CD14-positive monocyte (primary cell): ENCODE measurements at regions not wholly inside any gene's neighbourhood (a gene's known extent, or its start where the extent isn't known, plus 50 kb on each side); places are given as distances from the start of the nearest gene placed in this dataset.

ENCODE experiments used
- DNase-seq, 3 donors: peaks; one replicate each; pipeline ENCODE4 v3.0.0-alpha.2; 2011 to 2022
- H2AFZ ChIP-seq: 2 replicates; pipeline ENCODE4 v1.6.0; 2012; ENCODE audit warnings: mild to moderate bottlenecking, low read depth, low read length, inconsistent platforms; ENCODE audit not compliant: insufficient read depth, poor library complexity, severe bottlenecking
- H3K27ac ChIP-seq, 2 donors: 1 replicate in 1 of 2; 2 replicates in 1 of 2; pipeline ENCODE4 v1.5.1; 2012 to 2013; ENCODE audit warnings: low read length in 2 of 2, control low read depth in 1 of 2, inconsistent platforms in 1 of 2, low read depth in 1 of 2, mild to moderate bottlenecking in 1 of 2
- H3K27me3 ChIP-seq, 2 donors: one replicate each; pipeline versions ENCODE4 v1.6.0 to v1.6.1; 2011 to 2013; ENCODE audit warnings: low read length in 2 of 2; ENCODE audit not compliant: control insufficient read depth in 2 of 2, insufficient read depth in 2 of 2
- H3K36me3 ChIP-seq, 2 donors: replicated peaks in 1 of 2; 1 replicate in 1 of 2; 2 replicates in 1 of 2; pipeline versions ENCODE4 v1.5.1 to v1.6.1; 2012 to 2013; ENCODE audit warnings: low read length in 2 of 2, control low read depth in 1 of 2, inconsistent platforms in 1 of 2, mild to moderate bottlenecking in 1 of 2; ENCODE audit not compliant: insufficient read depth in 2 of 2, control insufficient read depth in 1 of 2
- H3K4me1 ChIP-seq, 2 donors: 1 replicate in 1 of 2; 2 replicates in 1 of 2; pipeline versions ENCODE4 v1.5.1 to v1.6.1; 2012 to 2013; ENCODE audit warnings: low read length in 2 of 2, control low read depth in 1 of 2, inconsistent platforms in 1 of 2, mild to moderate bottlenecking in 1 of 2, moderate library complexity in 1 of 2; ENCODE audit not compliant: insufficient read depth in 2 of 2, control insufficient read depth in 1 of 2
- H3K4me2 ChIP-seq: replicated peaks from 2 replicates; pipeline ENCODE3; 2012; ENCODE audit warnings: low read length, moderate library complexity, mild to moderate bottlenecking; ENCODE audit not compliant: poor library complexity, severe bottlenecking; ENCODE audit errors: extremely low read depth
- H3K4me3 ChIP-seq, 3 experiments: fragments of 200-600 bp in 1 of 3; sonication (generic) in 1 of 3; replicated peaks in 1 of 3; 1 replicate in 2 of 3; 2 replicates in 1 of 3; pipeline ENCODE4 v1.5.1; 2011 to 2013; ENCODE audit warnings: low read length in 3 of 3, mild to moderate bottlenecking in 3 of 3, control low read depth in 2 of 3, low read depth in 2 of 3, inconsistent platforms in 1 of 3, moderate library complexity in 1 of 3
- H3K79me2 ChIP-seq: 2 replicates; pipeline ENCODE4 v1.6.0; 2012; ENCODE audit warnings: mild to moderate bottlenecking, control low read depth, inconsistent platforms, low read length, moderate library complexity; ENCODE audit not compliant: insufficient read depth
- H3K9ac ChIP-seq: 2 replicates; pipeline ENCODE4 v1.6.0; 2017; ENCODE audit warnings: low read length, mild to moderate bottlenecking; ENCODE audit not compliant: insufficient read depth, poor library complexity, severe bottlenecking
- H3K9me3 ChIP-seq, 2 donors: replicated peaks in 1 of 2; 1 replicate in 1 of 2; 2 replicates in 1 of 2; pipeline versions ENCODE4 v1.5.1 to v1.6.1; 2012 to 2013; ENCODE audit warnings: low read length in 2 of 2, control low read depth in 1 of 2; ENCODE audit not compliant: control insufficient read depth in 1 of 2, insufficient read depth in 1 of 2
- H4K20me1 ChIP-seq: 2 replicates; pipeline ENCODE4 v1.6.0; 2012; ENCODE audit warnings: mild to moderate bottlenecking, low read length, control low read depth, moderate library complexity; ENCODE audit not compliant: insufficient read depth
- H3K27ac Mint-ChIP-seq, 7 donors: one replicate each; pipeline ENCODE4 v1.8.0; 2020; ENCODE audit warnings: mild to moderate bottlenecking in 7 of 7, mixed read lengths in 7 of 7, moderate library complexity in 6 of 7, inconsistent platforms in 2 of 7
- H3K27me3 Mint-ChIP-seq, 3 donors: one replicate each; pipeline ENCODE4 v1.8.0; 2021 to 2022; ENCODE audit warnings: low read depth in 3 of 3, mild to moderate bottlenecking in 3 of 3, mixed read lengths in 3 of 3, moderate library complexity in 3 of 3, inconsistent platforms in 1 of 3
- H3K36me3 Mint-ChIP-seq, 2 donors: one replicate each; pipeline ENCODE4 v1.8.0; 2020; ENCODE audit warnings: mixed read lengths in 2 of 2, inconsistent platforms in 1 of 2, mild to moderate bottlenecking in 1 of 2
- H3K4me1 Mint-ChIP-seq: one replicate; pipeline ENCODE4 v1.8.0; 2020; ENCODE audit warnings: mild to moderate bottlenecking, mixed read lengths
- H3K4me3 Mint-ChIP-seq, 2 donors: one replicate each; pipeline ENCODE4 v1.8.0; 2020; ENCODE audit warnings: mild to moderate bottlenecking in 2 of 2, mixed read lengths in 2 of 2, moderate library complexity in 1 of 2
- H3K9me3 Mint-ChIP-seq, 7 donors: one replicate each; pipeline ENCODE4 v1.8.0; 2020 to 2022; ENCODE audit warnings: mixed read lengths in 7 of 7, mild to moderate bottlenecking in 6 of 7, moderate library complexity in 6 of 7, inconsistent platforms in 2 of 7
- CTCF ChIP-seq: fragments of 200-600 bp; IDR thresholded peaks from one replicate; pipeline ENCODE4 v1.8.0; 2022; ENCODE audit warnings: antibody characterized with exemption, mild to moderate bottlenecking
- WGBS: methylation state at CpG from one replicate; pipeline ENCODE4 v1.1.5; 2013; ENCODE audit warnings: missing lambda C conversion rate; ENCODE audit not compliant: insufficient coverage; 5-methylcytosine and 5-hydroxymethylcytosine counted together
- intact Hi-C, 2 donors: fragments of 100-400 bp; cut with micrococcal nuclease; formaldehyde crosslinking; loops; one replicate each; pipeline versions ENCODE4 v1.15.0 to v1.15.1; 2023

- no peak for DNase-seq
- Histone ChIP-seq H3K4me1 (no peaks in the 10 kb centered on the region), H3K79me2 (no peaks in the 10 kb centered on the region), H3K27me3 (no peaks in the 10 kb centered on the region), H3K4me3 (no peak overlapping the region), H3K27ac (no peak overlapping the region), H3K4me2 (no peak overlapping the region), H3K36me3 (no peaks in the 10 kb centered on the region), H3K9ac (no peak overlapping the region), H3K9me3 (peaks cover 3 to 4% of the 10 kb centered on the region in 2 donors), H4K20me1 (no peaks in the 10 kb centered on the region), H2AFZ (no peak overlapping the region)
- H3K4me3 Mint-ChIP-seq, result no peak overlapping the region
- H3K4me1 Mint-ChIP-seq, result no peaks in the 10 kb centered on the region
- peaks cover 7 to 16% (median 8%) of the 10 kb centered on the region in 7 donors for H3K9me3 Mint-ChIP-seq
- TF ChIP-seq CTCF, result no peak
- no peaks in the 10 kb centered on the region for H3K36me3 Mint-ChIP-seq
- peaks cover 0 to 1% (median 0%) of the 10 kb centered on the region in 3 donors for H3K27me3 Mint-ChIP-seq
- no peak overlapping the region for H3K27ac Mint-ChIP-seq
- WGBS, result no CpG with 5 or more reads among the region's 3 CpGs
- intact Hi-C loops, result no loop called here
Measured at GRCh38 chr4:117249333-117249732, 164.0 kb upstream of the TRAM1L1 start.

- no peak for TF ChIP-seq CTCF
- Histone ChIP-seq H4K20me1 (no peaks in the 10 kb centered on the region), H3K4me2 (no peak overlapping the region), H3K27me3 (no peaks in the 10 kb centered on the region), H3K4me3 (no peak overlapping the region), H3K36me3 (no peaks in the 10 kb centered on the region), H3K79me2 (no peaks in the 10 kb centered on the region), H3K9ac (no peak overlapping the region), H2AFZ (no peak overlapping the region), H3K9me3 (peaks cover 0 to 4% of the 10 kb centered on the region in 2 donors), H3K4me1 (no peaks in the 10 kb centered on the region), H3K27ac (no peak overlapping the region)
- 100% methylated on average over 1 of the region's 3 CpGs for WGBS
- DNase-seq, result no peak
- Mint-ChIP-seq H3K36me3 (no peaks in the 10 kb centered on the region), H3K4me3 (no peak overlapping the region), H3K27ac (no peak overlapping the region), H3K27me3 (no peaks in the 10 kb centered on the region), H3K4me1 (no peaks in the 10 kb centered on the region), H3K9me3 (peaks cover 0 to 7% (median 0%) of the 10 kb centered on the region in 7 donors)
- intact Hi-C loops, result no loop called here
Measured at GRCh38 chr4:117264072-117264471, 178.7 kb upstream of the TRAM1L1 start.
